Epithelial cell of esophagus (primary cell): ENCODE measurements at regions not wholly inside any gene's neighbourhood (a gene's known extent, or its start where the extent isn't known, plus 50 kb on each side); places are given as distances from the start of the nearest gene placed in this dataset.

Experiments used
- DNase-seq: peaks from one replicate; pipeline ENCODE4 v3.0.0; 2010; ENCODE audit warnings: low read depth
- H3K4me3 ChIP-seq: 2 replicates; pipeline ENCODE4 v1.5.1; 2011; ENCODE audit warnings: mild to moderate bottlenecking, low read length, control low read depth
- CTCF ChIP-seq: IDR thresholded peaks from 2 replicates; pipeline ENCODE4 v1.5.1; 2011; ENCODE audit warnings: low read depth, mild to moderate bottlenecking, low read length, control low read depth, inconsistent platforms; ENCODE audit not compliant: insufficient read depth; ENCODE audit errors: missing control alignments

- no peak for DNase-seq
- no peak for TF ChIP-seq CTCF
These were observed 144.2 kb downstream of the IRF8 start for GRCh38 chr16:86042996-86043725.

GRCh38 chr16:86044241-86044671 is 145.3 kb downstream of the IRF8 start:
- no peak for TF ChIP-seq CTCF
- no peak overlapping the region for H3K4me3 ChIP-seq
- DNase-seq, result no peak

More at GRCh38 chr16:86042996-86043725, 144.2 kb downstream of the IRF8 start:
- no peak overlapping the region for H3K4me3 ChIP-seq

- no peak overlapping the region for H3K4me3 ChIP-seq
- no peak for TF ChIP-seq CTCF
- DNase-seq, result no peak
These were observed 146.1 kb downstream of the IRF8 start for GRCh38 chr16:86044881-86045590.

GRCh38 chr16:86045591-86045971 is 146.6 kb downstream of the IRF8 start:
- TF ChIP-seq CTCF, result no peak
- no peak overlapping the region for H3K4me3 ChIP-seq
- DNase-seq, result no peak

GRCh38 chr16:86046026-86046425 is 147.1 kb downstream of the IRF8 start:
- no peak for DNase-seq
- no peak for TF ChIP-seq CTCF
- no peak overlapping the region for H3K4me3 ChIP-seq

GRCh38 chr16:86046667-86047270 is 147.8 kb downstream of the IRF8 start:
- DNase-seq, result no peak
- no peak for TF ChIP-seq CTCF
- no peak overlapping the region for H3K4me3 ChIP-seq

GRCh38 chr16:86048221-86048620 is 149.3 kb downstream of the IRF8 start:
- TF ChIP-seq CTCF, result no peak
- H3K4me3 ChIP-seq, result no peak overlapping the region
- no peak for DNase-seq
